ENCODE measurements at regions not wholly inside any gene's neighbourhood (a gene's known extent, or its start where the extent isn't known, plus 50 kb on each side); places are given as distances from the start of the nearest gene placed in this dataset.
"Not testable (repeated sequence)": the region's sequence is repeated elsewhere in the genome, so short reads cannot be mapped to it uniquely, and the experiment has no call there.

DNA sequence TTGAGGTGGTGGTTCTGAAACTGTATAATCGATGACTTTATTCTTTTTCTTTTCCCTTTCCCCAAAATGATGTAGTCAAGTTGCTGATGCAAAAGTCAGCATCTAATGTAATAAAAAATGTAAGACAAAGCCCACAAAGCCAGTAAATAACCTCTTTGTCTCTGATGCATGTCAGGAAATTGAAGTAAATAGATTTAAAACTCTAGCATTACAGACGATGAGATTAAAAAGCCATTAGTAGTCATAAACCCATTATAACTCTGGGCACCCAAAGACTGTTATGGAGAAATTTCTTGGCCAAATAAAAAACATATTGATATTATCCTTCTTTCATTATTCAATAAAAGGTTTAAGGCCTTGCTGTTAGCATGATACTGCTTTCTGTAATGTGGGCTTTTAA, 548.7 kb downstream of the TUSC1 start:
- intact Hi-C loops (cut with DNase I) = no loop called here
- Histone ChIP-seq H3K9me3 (replicated peaks in 1 of 3) (no peaks in the 10 kb centered on the region), H3K27me3 (no peaks in the 10 kb centered on the region), H3K4me1 (replicated peaks in 1 of 2) (no peaks in the 10 kb centered on the region), H3K36me3 (replicated peaks in 1 of 2) (no peaks in the 10 kb centered on the region), H3K27ac (no peak overlapping the region), H3K4me3 (no peak overlapping the region)
- no peak for TF ChIP-seq POLR2A (IDR thresholded peaks at IDR 0.05)
- TF ChIP-seq, protein P1, sequence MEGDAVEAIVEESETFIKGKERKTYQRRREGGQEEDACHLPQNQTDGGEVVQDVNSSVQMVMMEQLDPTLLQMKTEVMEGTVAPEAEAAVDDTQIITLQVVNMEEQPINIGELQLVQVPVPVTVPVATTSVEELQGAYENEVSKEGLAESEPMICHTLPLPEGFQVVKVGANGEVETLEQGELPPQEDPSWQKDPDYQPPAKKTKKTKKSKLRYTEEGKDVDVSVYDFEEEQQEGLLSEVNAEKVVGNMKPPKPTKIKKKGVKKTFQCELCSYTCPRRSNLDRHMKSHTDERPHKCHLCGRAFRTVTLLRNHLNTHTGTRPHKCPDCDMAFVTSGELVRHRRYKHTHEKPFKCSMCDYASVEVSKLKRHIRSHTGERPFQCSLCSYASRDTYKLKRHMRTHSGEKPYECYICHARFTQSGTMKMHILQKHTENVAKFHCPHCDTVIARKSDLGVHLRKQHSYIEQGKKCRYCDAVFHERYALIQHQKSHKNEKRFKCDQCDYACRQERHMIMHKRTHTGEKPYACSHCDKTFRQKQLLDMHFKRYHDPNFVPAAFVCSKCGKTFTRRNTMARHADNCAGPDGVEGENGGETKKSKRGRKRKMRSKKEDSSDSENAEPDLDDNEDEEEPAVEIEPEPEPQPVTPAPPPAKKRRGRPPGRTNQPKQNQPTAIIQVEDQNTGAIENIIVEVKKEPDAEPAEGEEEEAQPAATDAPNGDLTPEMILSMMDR (IDR thresholded peaks at IDR 0.05) = no peak
- DNase-seq = no peak
- 79 to 91% (median 82%) methylated on average over 2 of the region's 2 CpGs for WGBS, 4 donors

- H3K4me1 ChIP-seq (replicated peaks in 1 of 2) = peaks cover 10% of the 10 kb centered on the region in 2 donors
- intact Hi-C loops (cut with DNase I) = no loop called here
- no peaks in the 10 kb centered on the region for H3K9me3 ChIP-seq (replicated peaks in 1 of 3)
- TF ChIP-seq, protein P1 (IDR thresholded peaks at IDR 0.05) = no peak
- no peak for TF ChIP-seq POLR2A (IDR thresholded peaks at IDR 0.05)
- no peak overlapping the region for H3K4me3 ChIP-seq
- H3K27ac ChIP-seq = no peak overlapping the region
- H3K36me3 ChIP-seq (replicated peaks in 1 of 2) = no peaks in the 10 kb centered on the region
- DNase-seq = no peak
- no peaks in the 10 kb centered on the region for H3K27me3 ChIP-seq
Measured at GRCh38 chr9:25121811-25122210, 556.4 kb downstream of the TUSC1 start.

DNA sequence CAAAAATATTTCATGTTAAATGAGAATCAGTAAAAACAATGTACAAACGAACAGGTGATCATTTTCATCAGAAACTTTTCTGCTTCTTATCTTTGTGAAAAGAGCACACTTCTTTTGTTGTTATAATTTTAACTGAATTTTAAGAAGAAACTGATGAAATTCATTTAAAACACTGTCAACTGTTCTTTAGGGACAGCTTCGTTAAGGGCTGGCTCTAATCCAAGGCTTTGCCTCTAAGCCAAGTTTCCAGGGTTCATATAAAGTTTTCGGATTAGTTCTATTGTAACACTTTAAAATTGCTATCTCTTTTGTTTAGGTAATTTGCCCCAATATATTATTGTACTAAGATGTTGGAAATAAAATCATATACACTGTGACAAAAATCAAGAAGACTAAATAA, 559.2 kb downstream of the TUSC1 start:
- peak overlapping the region in 1 of 4 donors; percentile 18 for H3K4me3 ChIP-seq
- H3K36me3 ChIP-seq (replicated peaks in 1 of 2) = no peaks in the 10 kb centered on the region
- DNase-seq = peak in 3 of 7 donors; percentile 13 to 27 (median 13)
- H3K27me3 ChIP-seq = no peaks in the 10 kb centered on the region
- 18 to 30% (median 21%) methylated on average over 3 of the region's 3 CpGs for WGBS, 4 donors
- peaks cover 10% of the 10 kb centered on the region in 2 donors for H3K4me1 ChIP-seq (replicated peaks in 1 of 2)
- TF ChIP-seq POLR2A (IDR thresholded peaks at IDR 0.05) = no peak
- TF ChIP-seq, protein P1 (IDR thresholded peaks at IDR 0.05) = no peak
- no peaks in the 10 kb centered on the region for H3K9me3 ChIP-seq (replicated peaks in 1 of 3)
- H3K27ac ChIP-seq = no peak overlapping the region
- intact Hi-C loops (cut with DNase I) = no loop called here

- Histone ChIP-seq H3K9me3 (replicated peaks in 1 of 3) (no peaks in the 10 kb centered on the region), H3K4me3 (no peak overlapping the region), H3K36me3 (replicated peaks in 1 of 2) (no peaks in the 10 kb centered on the region), H3K27me3 (no peaks in the 10 kb centered on the region), H3K27ac (no peak overlapping the region), H3K4me1 (replicated peaks in 1 of 2) (peaks cover 10% of the 10 kb centered on the region in 2 donors)
- DNase-seq = no peak
- TF ChIP-seq, protein P1 (IDR thresholded peaks at IDR 0.05) = no peak
- TF ChIP-seq POLR2A (IDR thresholded peaks at IDR 0.05) = no peak
- intact Hi-C loops (cut with DNase I) = no loop called here
Measured at GRCh38 chr9:25117791-25118190, 560.5 kb downstream of the TUSC1 start.

- intact Hi-C loops (cut with DNase I); H3K9me3 ChIP-seq (replicated peaks in 1 of 3); H3K4me3 ChIP-seq; H3K27me3 ChIP-seq; H3K27ac ChIP-seq; H3K36me3 ChIP-seq (replicated peaks in 1 of 2); DNase-seq; H3K4me1 ChIP-seq (replicated peaks in 1 of 2): not testable (repeated sequence)
- 87 to 93% (median 91%) methylated on average over 2 to 8 of the region's 8 CpGs for WGBS, 4 donors
Measured at GRCh38 chr9:25102204-25102603, 556.5 kb upstream of the IZUMO3 start.
